ENCODE measurements at regions not wholly inside any gene's neighbourhood (a gene's known extent, or its start where the extent isn't known, plus 50 kb on each side); places are given as distances from the start of the nearest gene placed in this dataset.
A peak's percentile ranks its signal among the peaks of the same experiment; 100 is the strongest.

DNA sequence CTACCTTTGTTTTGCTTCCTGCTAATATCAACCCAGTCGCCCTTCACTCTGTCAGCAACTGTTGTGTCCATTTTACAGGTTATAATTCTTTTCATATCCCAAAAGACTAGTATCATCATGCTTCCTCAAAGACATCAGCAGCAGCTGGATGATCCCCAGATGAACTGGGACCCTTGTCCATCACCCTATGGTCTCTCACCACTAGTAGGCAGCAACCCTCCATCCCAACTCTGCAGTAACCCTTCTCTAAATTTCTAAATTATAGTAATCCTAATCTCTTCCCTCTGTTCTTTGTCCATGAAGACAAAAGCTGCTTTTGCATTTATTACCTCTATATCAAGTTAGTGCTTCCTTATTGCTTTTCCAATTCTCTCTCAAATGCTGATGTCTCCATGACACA lies 1025.8 kb downstream of the FAM181B start:
- no peak for TF ChIP-seq EZH2phosphoT487 (IDR thresholded peaks at IDR 0.05; ENCODE audit: borderline replicate concordance, low read depth, low read length)
- TF ChIP-seq, protein P1, sequence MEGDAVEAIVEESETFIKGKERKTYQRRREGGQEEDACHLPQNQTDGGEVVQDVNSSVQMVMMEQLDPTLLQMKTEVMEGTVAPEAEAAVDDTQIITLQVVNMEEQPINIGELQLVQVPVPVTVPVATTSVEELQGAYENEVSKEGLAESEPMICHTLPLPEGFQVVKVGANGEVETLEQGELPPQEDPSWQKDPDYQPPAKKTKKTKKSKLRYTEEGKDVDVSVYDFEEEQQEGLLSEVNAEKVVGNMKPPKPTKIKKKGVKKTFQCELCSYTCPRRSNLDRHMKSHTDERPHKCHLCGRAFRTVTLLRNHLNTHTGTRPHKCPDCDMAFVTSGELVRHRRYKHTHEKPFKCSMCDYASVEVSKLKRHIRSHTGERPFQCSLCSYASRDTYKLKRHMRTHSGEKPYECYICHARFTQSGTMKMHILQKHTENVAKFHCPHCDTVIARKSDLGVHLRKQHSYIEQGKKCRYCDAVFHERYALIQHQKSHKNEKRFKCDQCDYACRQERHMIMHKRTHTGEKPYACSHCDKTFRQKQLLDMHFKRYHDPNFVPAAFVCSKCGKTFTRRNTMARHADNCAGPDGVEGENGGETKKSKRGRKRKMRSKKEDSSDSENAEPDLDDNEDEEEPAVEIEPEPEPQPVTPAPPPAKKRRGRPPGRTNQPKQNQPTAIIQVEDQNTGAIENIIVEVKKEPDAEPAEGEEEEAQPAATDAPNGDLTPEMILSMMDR (conservative IDR thresholded peaks at IDR 0.05; ENCODE audit: low read length), result peak; percentile 69
